Naive B cell (primary cell): ENCODE measurements at regions not wholly inside any gene's neighbourhood (a gene's known extent, or its start where the extent isn't known, plus 50 kb on each side); places are given as distances from the start of the nearest gene placed in this dataset.
"Not testable (repeated sequence)": the region's sequence is repeated elsewhere in the genome, so short reads cannot be mapped to it uniquely, and the experiment has no call there.

Source experiments
- ATAC-seq, 2 donors: fragments of 150-1000 bp; cut with Tn5 transposase; 2 replicates each; pipeline ENCODE4 v1.10.0; 2021; ENCODE audit warnings: low read depth in 2 of 2, mild to moderate bottlenecking in 2 of 2, moderate library complexity in 2 of 2
- DNase-seq: peaks from one replicate; pipeline ENCODE4 v3.0.0; 2022
- H3K27ac Mint-ChIP-seq, 6 donors: one replicate each; pipeline ENCODE4 v1.8.0; 2020 to 2022; ENCODE audit warnings: mild to moderate bottlenecking in 6 of 6, mixed read lengths in 6 of 6, moderate library complexity in 5 of 6, inconsistent platforms in 2 of 6
- H3K27me3 Mint-ChIP-seq, 3 donors: one replicate each; pipeline ENCODE4 v1.8.0; 2021 to 2022; ENCODE audit warnings: mixed read lengths in 3 of 3, mild to moderate bottlenecking in 1 of 3
- H3K36me3 Mint-ChIP-seq, 2 donors: one replicate each; pipeline ENCODE4 v1.8.0; 2020 to 2022; ENCODE audit warnings: mixed read lengths in 2 of 2, inconsistent platforms in 1 of 2, mild to moderate bottlenecking in 1 of 2
- H3K4me1 Mint-ChIP-seq, 3 donors: one replicate each; pipeline ENCODE4 v1.8.0; 2020 to 2022; ENCODE audit warnings: mixed read lengths in 3 of 3, inconsistent platforms in 1 of 3, mild to moderate bottlenecking in 1 of 3, moderate library complexity in 1 of 3
- H3K4me3 Mint-ChIP-seq, 8 donors: one replicate each; pipeline ENCODE4 v1.8.0; 2020 to 2022; ENCODE audit warnings: mild to moderate bottlenecking in 8 of 8, mixed read lengths in 8 of 8, moderate library complexity in 8 of 8, inconsistent platforms in 2 of 8
- H3K9me3 Mint-ChIP-seq, 7 donors: one replicate each; pipeline ENCODE4 v1.8.0; 2020 to 2022; ENCODE audit warnings: mixed read lengths in 7 of 7, mild to moderate bottlenecking in 5 of 7, inconsistent platforms in 2 of 7, moderate library complexity in 1 of 7

GRCh38 chr4:178174756-178175155 is 732.5 kb upstream of the AGA start:
- H3K27ac Mint-ChIP-seq, result no peak overlapping the region
- no peak overlapping the region for H3K4me3 Mint-ChIP-seq
- peaks cover 0 to 5% (median 2%) of the 10 kb centered on the region in 7 donors for H3K9me3 Mint-ChIP-seq
- no peaks in the 10 kb centered on the region for H3K4me1 Mint-ChIP-seq
- no peak for ATAC-seq
- DNase-seq, result no peak
- no peaks in the 10 kb centered on the region for H3K27me3 Mint-ChIP-seq
- H3K36me3 Mint-ChIP-seq, result no peaks in the 10 kb centered on the region

GRCh38 chr4:178185517-178185916 is 743.3 kb upstream of the AGA start:
- Mint-ChIP-seq H3K9me3 (peaks cover 0 to 10% (median 6%) of the 10 kb centered on the region in 7 donors), H3K36me3 (no peaks in the 10 kb centered on the region), H3K27me3 (no peaks in the 10 kb centered on the region), H3K27ac (no peak overlapping the region), H3K4me3 (no peak overlapping the region), H3K4me1 (no peaks in the 10 kb centered on the region)
- ATAC-seq (no peak), DNase-seq (no peak)

- H3K9me3 Mint-ChIP-seq, result peaks cover 0 to 16% (median 4%) of the 10 kb centered on the region in 7 donors
- no peaks in the 10 kb centered on the region for H3K36me3 Mint-ChIP-seq
- no peaks in the 10 kb centered on the region for H3K4me1 Mint-ChIP-seq
- no peak overlapping the region for H3K4me3 Mint-ChIP-seq
- H3K27ac Mint-ChIP-seq, result no peak overlapping the region
- no peak for ATAC-seq
- no peaks in the 10 kb centered on the region for H3K27me3 Mint-ChIP-seq
- no peak for DNase-seq
Measured at GRCh38 chr4:178192611-178193010, 750.4 kb upstream of the AGA start.

- Mint-ChIP-seq H3K9me3 (peaks cover 0 to 5% (median 0%) of the 10 kb centered on the region in 7 donors), H3K4me3 (no peak overlapping the region), H3K36me3 (no peaks in the 10 kb centered on the region), H3K27me3 (no peaks in the 10 kb centered on the region), H3K27ac (no peak overlapping the region), H3K4me1 (no peaks in the 10 kb centered on the region)
- ATAC-seq (no peak), DNase-seq (no peak)
Measured at GRCh38 chr4:178196751-178197374, 754.6 kb upstream of the AGA start.

GRCh38 chr4:178198691-178199090 is 756.5 kb upstream of the AGA start:
- Mint-ChIP-seq H3K27me3 (no peaks in the 10 kb centered on the region), H3K27ac (no peak overlapping the region), H3K36me3 (no peaks in the 10 kb centered on the region), H3K9me3 (peaks cover 0 to 3% (median 0%) of the 10 kb centered on the region in 7 donors), H3K4me3 (no peak overlapping the region), H3K4me1 (no peaks in the 10 kb centered on the region)
- DNase-seq, result no peak
- no peak for ATAC-seq

GRCh38 chr4:178202422-178202821 is 760.2 kb upstream of the AGA start:
- H3K27ac Mint-ChIP-seq, result no peak overlapping the region
- H3K9me3 Mint-ChIP-seq, result peaks cover 0 to 8% (median 3%) of the 10 kb centered on the region in 7 donors
- no peak for ATAC-seq
- H3K27me3 Mint-ChIP-seq, result no peaks in the 10 kb centered on the region
- H3K4me3 Mint-ChIP-seq, result no peak overlapping the region
- peaks cover 0 to 2% of the 10 kb centered on the region in 2 donors for H3K36me3 Mint-ChIP-seq
- no peaks in the 10 kb centered on the region for H3K4me1 Mint-ChIP-seq
- no peak for DNase-seq

- Mint-ChIP-seq H3K9me3 (peaks cover 3 to 16% (median 9%) of the 10 kb centered on the region in 7 donors), H3K27me3 (no peaks in the 10 kb centered on the region), H3K36me3 (peaks cover 0 to 18% of the 10 kb centered on the region in 2 donors), H3K4me3 (no peak overlapping the region), H3K4me1 (no peaks in the 10 kb centered on the region), H3K27ac (no peak overlapping the region)
- DNase-seq, result no peak
- ATAC-seq, result no peak
Measured at GRCh38 chr4:178205826-178206225, 763.6 kb upstream of the AGA start.

DNA sequence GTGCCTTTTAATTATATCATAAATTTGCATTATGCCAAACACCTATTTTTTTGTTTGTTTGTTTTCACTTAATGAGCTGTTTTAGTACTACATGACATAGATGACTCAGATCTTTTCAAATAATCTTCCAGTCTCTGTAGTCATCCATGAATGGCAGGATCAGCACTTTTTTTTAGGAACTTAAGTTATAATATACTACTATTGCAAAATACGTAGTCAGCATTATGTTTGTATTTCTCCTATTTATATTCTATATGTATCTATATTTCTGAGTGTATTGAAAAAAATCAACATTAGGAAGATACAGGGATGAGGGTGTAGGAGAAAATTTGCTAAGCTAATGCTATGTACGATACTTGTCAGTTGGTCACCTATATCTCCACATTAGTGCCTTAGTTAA is 773.1 kb upstream of the AGA start:
- ATAC-seq (no peak), DNase-seq (no peak)
- Mint-ChIP-seq H3K4me3 (no peak overlapping the region), H3K4me1 (no peaks in the 10 kb centered on the region), H3K9me3 (peaks cover 0 to 7% (median 0%) of the 10 kb centered on the region in 7 donors), H3K36me3 (no peaks in the 10 kb centered on the region), H3K27ac (no peak overlapping the region), H3K27me3 (no peaks in the 10 kb centered on the region)

DNA sequence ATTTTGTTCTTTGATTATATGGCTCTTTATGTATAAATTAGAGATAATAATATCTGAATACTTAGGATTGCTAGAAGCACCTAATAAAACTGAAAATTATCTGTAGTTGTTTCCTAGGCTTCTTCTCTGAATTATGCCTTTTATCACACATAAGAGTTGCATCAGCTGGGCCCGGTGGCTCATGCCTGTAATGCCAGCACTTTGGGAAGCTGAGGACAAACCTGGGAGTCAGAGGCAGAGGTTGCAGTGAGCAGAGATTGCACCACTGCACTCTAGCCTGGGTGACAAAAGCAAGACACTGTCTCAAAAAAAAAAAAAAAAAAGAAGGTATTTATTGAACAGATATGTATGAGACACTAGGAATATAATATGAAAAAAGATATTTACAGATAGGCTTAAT is 773.5 kb upstream of the AGA start:
- Mint-ChIP-seq H3K36me3 (no peaks in the 10 kb centered on the region), H3K4me1 (no peaks in the 10 kb centered on the region), H3K4me3 (no peak overlapping the region), H3K27ac (no peak overlapping the region), H3K9me3 (peaks cover 0 to 7% (median 0%) of the 10 kb centered on the region in 7 donors), H3K27me3 (no peaks in the 10 kb centered on the region)
- ATAC-seq (no peak), DNase-seq (no peak)

- H3K9me3 Mint-ChIP-seq, result peaks cover 6 to 36% (median 19%) of the 10 kb centered on the region in 7 donors
Measured at GRCh38 chr4:178226421-178226820, 784.2 kb upstream of the AGA start.

GRCh38 chr4:178233906-178234305 is 791.7 kb upstream of the AGA start:
- H3K4me1 Mint-ChIP-seq, result no peaks in the 10 kb centered on the region
- peaks cover 3 to 58% (median 18%) of the 10 kb centered on the region in 7 donors for H3K9me3 Mint-ChIP-seq
- no peak overlapping the region for H3K27ac Mint-ChIP-seq
- DNase-seq (no peak), ATAC-seq (no peak)
- no peaks in the 10 kb centered on the region for H3K36me3 Mint-ChIP-seq
- no peaks in the 10 kb centered on the region for H3K27me3 Mint-ChIP-seq
- H3K4me3 Mint-ChIP-seq, result no peak overlapping the region

More at GRCh38 chr4:178226421-178226820, 784.2 kb upstream of the AGA start:
- not testable (repeated sequence) for ATAC-seq, H3K27me3 Mint-ChIP-seq, H3K4me1 Mint-ChIP-seq, H3K27ac Mint-ChIP-seq, H3K36me3 Mint-ChIP-seq, DNase-seq
- H3K4me3 Mint-ChIP-seq, result peak overlapping the region in 1 of 8 donors; percentile 54

DNA sequence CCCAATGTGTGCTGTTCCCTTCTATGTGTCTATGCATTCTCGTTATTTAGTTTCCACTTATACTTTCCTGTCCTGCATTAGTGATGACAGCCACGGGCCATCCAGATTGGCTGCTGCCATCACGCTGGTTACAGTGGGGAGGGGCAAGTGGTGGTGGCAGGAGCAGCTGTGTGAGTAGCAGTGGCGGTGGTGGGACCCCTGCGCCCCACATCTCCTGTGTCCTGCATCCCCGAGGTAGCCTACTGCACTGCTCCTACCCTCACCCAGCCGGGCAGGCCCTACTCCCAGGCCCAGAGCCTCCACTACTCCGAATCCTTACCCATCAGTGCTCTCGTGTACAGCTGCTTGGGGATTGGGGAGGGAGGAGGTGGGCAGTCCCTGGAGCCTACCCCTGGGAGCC is 798.7 kb upstream of the AGA start:
- H3K27me3 Mint-ChIP-seq, result no peaks in the 10 kb centered on the region

GRCh38 chr4:178241601-178242118 is 799.4 kb upstream of the AGA start:
- Mint-ChIP-seq H3K4me1 (no peaks in the 10 kb centered on the region), H3K9me3 (peaks cover under 1 to 15% (median 6%) of the 10 kb centered on the region in 7 donors), H3K27ac (no peak overlapping the region), H3K36me3 (no peaks in the 10 kb centered on the region), H3K27me3 (no peaks in the 10 kb centered on the region), H3K4me3 (no peak overlapping the region)
- DNase-seq (no peak), ATAC-seq (no peak)

More for the DNA sequence above, 798.7 kb upstream of the AGA start:
- no peaks in the 10 kb centered on the region for H3K4me1 Mint-ChIP-seq
- DNase-seq (no peak), ATAC-seq (no peak)
- H3K36me3 Mint-ChIP-seq, result no peaks in the 10 kb centered on the region
- H3K4me3 Mint-ChIP-seq, result no peak overlapping the region
- H3K27ac Mint-ChIP-seq, result no peak overlapping the region
- peaks cover 0 to 14% (median 8%) of the 10 kb centered on the region in 7 donors for H3K9me3 Mint-ChIP-seq

GRCh38 chr4:178242655-178243054 is 800.4 kb upstream of the AGA start:
- H3K4me3 Mint-ChIP-seq, result no peak overlapping the region
- no peak for ATAC-seq
- H3K4me1 Mint-ChIP-seq, result no peaks in the 10 kb centered on the region
- H3K36me3 Mint-ChIP-seq, result no peaks in the 10 kb centered on the region
- no peaks in the 10 kb centered on the region for H3K27me3 Mint-ChIP-seq
- H3K27ac Mint-ChIP-seq, result no peak overlapping the region
- DNase-seq, result no peak
- H3K9me3 Mint-ChIP-seq, result peaks cover 0 to 17% (median 7%) of the 10 kb centered on the region in 7 donors
